Nephron progenitor cell (in vitro differentiated cells): ENCODE measurements at regions not wholly inside any gene's neighbourhood (a gene's known extent, or its start where the extent isn't known, plus 50 kb on each side); places are given as distances from the start of the nearest gene placed in this dataset.
A peak's percentile ranks its signal among the peaks of the same experiment; 100 is the strongest.

ENCODE experiments used
- DNase-seq: peaks from one replicate; pipeline ENCODE4 v3.0.0; 2021
- H3K27ac Mint-ChIP-seq: 2 replicates; pipeline ENCODE4 v1.8.0; 2021; ENCODE audit warnings: mild to moderate bottlenecking, moderate library complexity, mixed read lengths
- H3K27me3 Mint-ChIP-seq: 2 replicates; pipeline ENCODE4 v1.8.0; 2021; ENCODE audit warnings: mild to moderate bottlenecking, low read depth, mixed read lengths; ENCODE audit not compliant: poor library complexity
- H3K36me3 Mint-ChIP-seq: 2 replicates; pipeline ENCODE4 v1.8.0; 2021; ENCODE audit warnings: low read depth, mixed read lengths
- H3K4me1 Mint-ChIP-seq: 2 replicates; pipeline ENCODE4 v1.8.0; 2021; ENCODE audit warnings: mixed read lengths
- H3K4me3 Mint-ChIP-seq: 2 replicates; pipeline ENCODE4 v1.8.0; 2021; ENCODE audit warnings: mild to moderate bottlenecking, moderate library complexity, mixed read lengths
- H3K9me3 Mint-ChIP-seq: 2 replicates; pipeline ENCODE4 v1.8.0; 2021; ENCODE audit warnings: mild to moderate bottlenecking, moderate library complexity, mixed read lengths
- TF ChIP-seq, protein P1 (sequence below): fragments of 200-600 bp; sonication (generic); IDR thresholded peaks from 2 replicates; pipeline ENCODE4 v1.5.0; 2021; ENCODE audit warnings: antibody characterized with exemption

GRCh38 chr12:38543151-38543550 lies 226.6 kb downstream of the ALG10B start:
- H3K9me3 Mint-ChIP-seq, result no peaks in the 10 kb centered on the region
- no peaks in the 10 kb centered on the region for H3K36me3 Mint-ChIP-seq
- no peak overlapping the region for H3K4me3 Mint-ChIP-seq
- TF ChIP-seq, protein P1, sequence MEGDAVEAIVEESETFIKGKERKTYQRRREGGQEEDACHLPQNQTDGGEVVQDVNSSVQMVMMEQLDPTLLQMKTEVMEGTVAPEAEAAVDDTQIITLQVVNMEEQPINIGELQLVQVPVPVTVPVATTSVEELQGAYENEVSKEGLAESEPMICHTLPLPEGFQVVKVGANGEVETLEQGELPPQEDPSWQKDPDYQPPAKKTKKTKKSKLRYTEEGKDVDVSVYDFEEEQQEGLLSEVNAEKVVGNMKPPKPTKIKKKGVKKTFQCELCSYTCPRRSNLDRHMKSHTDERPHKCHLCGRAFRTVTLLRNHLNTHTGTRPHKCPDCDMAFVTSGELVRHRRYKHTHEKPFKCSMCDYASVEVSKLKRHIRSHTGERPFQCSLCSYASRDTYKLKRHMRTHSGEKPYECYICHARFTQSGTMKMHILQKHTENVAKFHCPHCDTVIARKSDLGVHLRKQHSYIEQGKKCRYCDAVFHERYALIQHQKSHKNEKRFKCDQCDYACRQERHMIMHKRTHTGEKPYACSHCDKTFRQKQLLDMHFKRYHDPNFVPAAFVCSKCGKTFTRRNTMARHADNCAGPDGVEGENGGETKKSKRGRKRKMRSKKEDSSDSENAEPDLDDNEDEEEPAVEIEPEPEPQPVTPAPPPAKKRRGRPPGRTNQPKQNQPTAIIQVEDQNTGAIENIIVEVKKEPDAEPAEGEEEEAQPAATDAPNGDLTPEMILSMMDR, result no peak
- no peak overlapping the region for H3K27ac Mint-ChIP-seq
- H3K27me3 Mint-ChIP-seq, result no peaks in the 10 kb centered on the region
- peaks cover 33% of the 10 kb centered on the region for H3K4me1 Mint-ChIP-seq
- no peak for DNase-seq

- Mint-ChIP-seq H3K9me3 (peaks cover 2% of the 10 kb centered on the region), H3K27me3 (no peaks in the 10 kb centered on the region), H3K27ac (peak overlapping the region; percentile 85), H3K36me3 (no peaks in the 10 kb centered on the region), H3K4me3 (no peak overlapping the region), H3K4me1 (peaks cover 33% of the 10 kb centered on the region)
- DNase-seq, result peak; percentile 8
- TF ChIP-seq, protein P1, result peak; percentile 21
These were observed 227.9 kb downstream of the ALG10B start for GRCh38 chr12:38544330-38545066.

GRCh38 chr12:38547586-38547985 lies 231.0 kb downstream of the ALG10B start:
- Mint-ChIP-seq H3K4me1 (peaks cover 24% of the 10 kb centered on the region), H3K27me3 (no peaks in the 10 kb centered on the region), H3K9me3 (peaks cover 4% of the 10 kb centered on the region), H3K36me3 (no peaks in the 10 kb centered on the region), H3K27ac (no peak overlapping the region), H3K4me3 (no peak overlapping the region)
- TF ChIP-seq, protein P1, result no peak
- DNase-seq, result no peak

DNA sequence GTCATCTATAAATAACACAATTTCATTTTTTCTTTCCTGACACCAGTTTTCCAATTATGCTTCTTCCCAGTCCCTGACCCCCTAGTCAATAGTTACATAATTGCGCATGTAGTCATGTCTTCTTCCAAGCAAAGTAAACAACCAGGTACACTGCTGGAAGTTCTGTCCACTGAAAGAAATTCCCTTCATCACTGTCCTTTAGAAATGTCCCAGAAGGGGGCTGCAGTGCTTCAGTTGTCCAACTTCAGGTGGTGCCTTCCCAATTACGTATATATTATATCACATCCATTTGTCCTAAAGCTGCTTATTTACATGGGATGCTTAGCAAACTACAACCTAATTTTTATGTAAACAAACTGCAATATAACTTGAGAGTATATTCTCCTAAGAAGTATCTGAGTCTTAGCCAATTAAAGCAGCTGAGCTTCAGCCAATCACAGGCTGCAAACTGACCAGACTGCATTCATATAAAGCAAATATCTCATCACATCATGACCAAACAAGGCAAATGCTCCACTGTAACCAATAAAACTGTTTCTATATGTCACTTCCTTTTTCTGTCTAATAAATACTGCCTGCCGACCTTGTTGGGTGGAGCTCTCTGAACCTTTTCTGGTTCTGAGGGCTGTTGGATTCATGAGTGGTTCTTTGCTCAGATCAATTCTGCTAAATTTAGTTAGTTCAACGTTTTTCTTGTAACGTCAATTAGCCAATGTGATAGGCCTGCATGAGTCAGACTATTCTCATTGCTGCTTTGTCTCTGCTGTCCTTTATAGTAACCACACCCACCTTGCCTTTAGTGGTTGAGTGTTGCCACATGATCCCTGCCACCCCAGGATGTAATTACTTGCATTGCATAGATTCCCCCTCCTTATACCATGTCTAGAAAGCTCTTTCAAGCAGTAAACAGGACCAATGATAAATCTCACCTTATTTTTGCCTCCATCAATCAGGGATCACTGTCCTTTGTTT lies 239.3 kb downstream of the ALG10B start:
- TF ChIP-seq, protein P1, result no peak
- H3K4me3 Mint-ChIP-seq, result no peak overlapping the region
- no peak overlapping the region for H3K27ac Mint-ChIP-seq
- no peaks in the 10 kb centered on the region for H3K9me3 Mint-ChIP-seq
- no peaks in the 10 kb centered on the region for H3K27me3 Mint-ChIP-seq
- no peak for DNase-seq
- H3K36me3 Mint-ChIP-seq, result no peaks in the 10 kb centered on the region
- H3K4me1 Mint-ChIP-seq, result no peaks in the 10 kb centered on the region

GRCh38 chr12:38556647-38557046 lies 240.1 kb downstream of the ALG10B start:
- no peak overlapping the region for H3K27ac Mint-ChIP-seq
- DNase-seq, result no peak

More at GRCh38 chr12:38556647-38557046, 240.1 kb downstream of the ALG10B start:
- Mint-ChIP-seq H3K27me3 (no peaks in the 10 kb centered on the region), H3K4me3 (no peak overlapping the region), H3K4me1 (no peaks in the 10 kb centered on the region), H3K36me3 (no peaks in the 10 kb centered on the region), H3K9me3 (no peaks in the 10 kb centered on the region)
- TF ChIP-seq, protein P1, result no peak
